EL (cell line): ENCODE measurements at regions not wholly inside any gene's neighbourhood (a gene's known extent, or its start where the extent isn't known, plus 50 kb on each side); places are given as distances from the start of the nearest gene placed in this dataset.
"Not testable (repeated sequence)": the region's sequence is repeated elsewhere in the genome, so short reads cannot be mapped to it uniquely, and the experiment has no call there.

ENCODE experiments used
- DNase-seq: peaks from one replicate; pipeline ENCODE4 v3.0.0-alpha.2; 2016

DNA sequence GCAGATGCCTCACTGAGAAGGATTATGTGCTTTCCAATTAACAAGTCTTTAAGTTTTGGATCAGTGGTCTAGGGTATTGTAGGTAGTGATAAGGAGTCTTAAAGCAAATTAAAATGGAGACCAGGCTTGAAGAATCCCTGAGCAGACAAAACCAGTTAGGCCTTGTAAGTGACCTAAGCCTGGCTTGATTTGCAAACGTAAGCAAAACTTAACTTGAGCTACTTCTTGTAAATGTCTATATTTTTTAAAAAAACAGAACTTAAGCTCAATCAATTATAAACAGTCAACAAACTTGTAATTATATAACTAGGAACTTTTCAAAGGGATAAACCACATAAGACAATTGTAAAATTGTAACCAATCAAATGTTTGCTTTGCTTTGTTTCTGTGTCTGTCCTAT lies 72.7 kb upstream of the NALF2 start:
- DNase-seq = no peak

- DNase-seq = no peak
These were observed 73.3 kb upstream of the NALF2 start for GRCh38 chrX:69430785-69431184.

- DNase-seq = no peak
These were observed 74.6 kb upstream of the NALF2 start for GRCh38 chrX:69429339-69430015.

- DNase-seq = no peak
These were observed 75.9 kb upstream of the NALF2 start for GRCh38 chrX:69428216-69428615.

GRCh38 chrX:69424910-69425309 lies 79.2 kb upstream of the NALF2 start:
- DNase-seq = no peak

DNA sequence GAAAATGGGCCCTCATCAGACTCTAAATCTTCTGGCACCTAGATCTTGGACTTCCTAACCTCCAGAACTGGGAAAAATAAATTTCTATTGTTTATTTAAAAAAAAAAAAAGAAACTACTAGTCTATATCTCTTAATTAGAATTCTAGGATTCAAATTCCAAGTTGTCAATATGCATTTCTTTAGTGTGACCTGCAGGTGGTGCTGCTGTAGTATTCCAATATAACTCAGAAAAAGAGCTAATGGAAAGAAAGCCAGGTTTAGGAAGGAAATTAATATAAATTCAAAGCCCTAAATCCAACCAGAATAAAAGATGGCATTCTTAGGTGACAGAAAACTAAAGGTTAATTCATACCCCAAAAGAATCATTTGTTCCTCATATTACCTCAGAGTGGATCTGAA lies 80.0 kb upstream of the NALF2 start:
- DNase-seq = peak; percentile 2

DNA sequence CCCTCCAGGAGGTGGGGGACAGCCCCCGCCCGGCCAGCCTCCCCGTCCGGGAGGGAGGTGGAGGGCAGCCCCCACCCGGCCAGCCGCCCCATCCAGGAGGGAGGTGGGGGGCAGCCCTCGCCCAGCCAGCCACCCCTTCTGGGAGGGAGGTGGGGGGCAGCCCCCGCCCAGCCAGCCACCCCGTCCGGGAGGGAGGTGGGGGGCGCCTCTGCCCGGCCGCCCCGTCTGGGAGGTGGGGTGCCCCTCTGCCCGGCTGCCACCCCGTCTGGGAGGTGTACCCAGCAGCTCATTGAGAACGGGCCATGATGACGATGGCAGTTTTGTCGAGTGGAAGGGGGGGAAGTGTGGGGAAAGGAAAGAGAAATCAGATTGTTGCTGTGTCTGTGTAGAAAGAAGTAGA lies 81.9 kb upstream of the NALF2 start:
- not testable (repeated sequence) for DNase-seq

- no peak for DNase-seq
These were observed 88.4 kb upstream of the NALF2 start for GRCh38 chrX:69415698-69416097.

- DNase-seq = no peak
These were observed 91.5 kb upstream of the NALF2 start for GRCh38 chrX:69412661-69413060.

GRCh38 chrX:69398881-69399280 lies 105.2 kb upstream of the NALF2 start:
- no peak for DNase-seq

- DNase-seq = no peak
These were observed 107.2 kb upstream of the NALF2 start for GRCh38 chrX:69396916-69397315.

DNA sequence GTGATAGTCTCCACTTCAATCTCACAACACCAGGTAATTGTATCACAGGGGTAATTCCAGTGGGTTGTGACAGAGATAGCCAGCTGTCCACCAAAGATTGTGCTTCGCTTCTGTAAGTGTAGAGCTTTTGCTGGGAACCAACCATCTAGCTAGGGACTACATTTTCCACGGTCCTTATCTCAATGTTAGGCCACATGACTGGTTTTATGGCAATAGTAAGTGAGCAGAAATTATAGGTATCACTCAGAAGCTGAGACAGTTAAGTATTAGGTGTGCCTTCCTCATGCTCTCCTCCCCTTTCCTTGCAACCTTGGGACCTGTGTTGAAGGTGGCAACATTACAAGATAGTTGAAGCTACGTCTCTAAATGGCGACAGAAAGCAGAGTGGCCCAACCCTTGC lies 108.8 kb upstream of the NALF2 start:
- no peak for DNase-seq

GRCh38 chrX:69389101-69389501 lies 115.0 kb upstream of the NALF2 start:
- DNase-seq = no peak

- DNase-seq = no peak
These were observed 115.6 kb upstream of the NALF2 start for GRCh38 chrX:69388526-69388925.

DNA sequence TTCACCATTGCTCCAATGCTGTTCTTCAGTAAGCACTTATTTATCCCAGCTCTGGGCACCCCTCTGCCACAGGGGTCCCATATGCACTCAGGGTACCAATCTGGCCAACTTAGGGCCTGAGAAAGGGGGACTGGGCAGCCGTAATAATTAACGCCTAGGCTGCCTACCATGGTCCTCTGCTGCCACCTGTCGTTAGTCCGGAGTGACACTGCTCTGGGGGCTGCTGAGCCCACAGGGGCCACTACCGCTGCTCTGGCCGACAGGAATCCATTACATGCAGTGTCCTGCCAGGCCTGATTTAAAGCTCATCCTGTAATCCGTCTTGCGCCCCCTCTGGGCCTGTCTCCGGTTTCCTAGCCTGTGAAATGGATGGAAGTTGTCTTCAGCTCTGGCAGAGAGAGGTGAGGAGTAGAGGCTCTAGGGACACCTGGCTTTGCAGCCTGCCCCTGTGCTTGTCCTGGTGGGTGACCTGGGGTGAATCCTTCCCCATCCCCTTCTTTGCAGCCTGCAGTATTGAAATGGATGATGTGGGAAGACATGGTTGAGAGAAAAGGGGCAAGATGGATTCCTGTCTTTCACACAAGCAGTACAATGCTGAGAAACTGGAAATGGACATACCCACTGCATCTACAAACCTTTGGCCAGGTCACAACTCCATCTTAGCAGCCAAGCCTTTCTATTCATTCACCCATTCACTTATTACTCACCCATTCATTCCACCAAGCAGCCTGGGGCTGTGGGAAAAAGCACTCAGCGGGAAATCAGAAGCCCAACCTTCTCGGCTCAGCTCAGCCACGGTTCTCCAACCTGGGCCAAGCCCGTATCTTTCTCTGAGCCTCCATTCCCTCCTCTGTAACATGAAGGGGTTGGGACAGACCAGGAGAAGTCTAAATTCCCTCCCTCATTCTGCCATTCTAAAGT lies 116.3 kb upstream of the NALF2 start:
- DNase-seq = peak; percentile 32

GRCh38 chrX:69386681-69387080 lies 117.4 kb upstream of the NALF2 start:
- no peak for DNase-seq

GRCh38 chrX:69379412-69379811 lies 124.7 kb upstream of the NALF2 start:
- DNase-seq = no peak

DNA sequence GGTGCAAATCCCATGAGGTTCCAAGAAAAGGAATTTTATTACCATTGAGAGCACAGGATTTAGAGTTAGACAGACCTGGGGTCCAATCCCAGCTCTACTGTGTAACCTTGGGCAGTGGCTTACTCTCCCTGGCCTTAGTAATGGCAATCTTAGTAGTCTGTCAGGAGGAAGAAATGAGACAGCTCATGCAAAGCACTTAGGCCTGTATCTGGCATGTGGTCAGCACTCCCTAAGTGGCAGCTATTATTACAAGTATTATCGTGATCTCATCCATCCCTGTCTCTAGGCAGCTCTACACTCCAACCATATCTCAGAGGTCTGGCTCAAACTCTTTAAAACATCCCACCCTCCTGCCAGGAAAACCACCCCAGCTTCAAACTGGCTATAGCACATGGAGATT lies 129.6 kb upstream of the NALF2 start:
- DNase-seq = no peak

- DNase-seq = no peak
These were observed 131.7 kb upstream of the NALF2 start for GRCh38 chrX:69372435-69372834.

DNA sequence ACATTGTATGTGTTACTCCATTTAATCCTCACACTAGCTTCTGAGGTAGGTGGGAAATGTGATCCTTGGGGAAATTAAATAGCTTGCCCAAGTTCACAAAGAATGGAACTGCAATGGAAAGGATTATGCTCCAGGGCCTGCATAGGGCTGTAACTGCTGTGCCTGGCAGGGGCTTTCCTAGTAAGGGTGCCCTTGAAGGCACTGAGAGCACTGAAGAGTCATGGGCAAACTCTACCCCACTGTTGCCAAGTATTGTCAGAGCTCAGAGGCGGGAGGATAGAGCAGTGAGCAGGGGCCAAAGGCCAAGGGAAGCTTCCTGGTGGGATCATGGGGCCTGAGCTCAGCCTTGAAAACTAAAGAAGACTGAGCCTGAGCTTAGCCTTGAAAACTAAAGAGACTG lies 133.0 kb upstream of the NALF2 start:
- DNase-seq = no peak

GRCh38 chrX:69369999-69370398 lies 134.1 kb upstream of the NALF2 start:
- DNase-seq = no peak

GRCh38 chrX:69366183-69366582 lies 137.9 kb upstream of the NALF2 start:
- no peak for DNase-seq

DNA sequence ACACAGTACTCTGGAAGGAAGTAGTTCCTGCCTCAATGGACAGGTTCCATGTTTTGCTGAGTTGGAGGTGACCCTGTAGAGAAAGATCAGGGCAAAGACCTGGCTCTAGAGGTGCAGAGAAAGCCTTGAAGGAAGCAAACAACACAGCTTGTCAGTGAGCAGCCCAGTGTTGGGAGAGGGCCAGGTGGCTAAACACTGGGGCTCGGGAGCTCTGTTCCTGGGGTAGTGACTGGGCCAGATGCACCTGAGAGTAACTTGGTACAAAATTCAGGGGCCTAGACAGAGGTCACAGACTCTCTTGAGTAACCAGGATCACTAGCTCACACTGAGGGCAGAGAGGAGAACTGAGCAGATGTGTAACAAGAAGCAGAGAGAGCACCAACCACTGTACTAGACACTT lies 138.4 kb upstream of the NALF2 start:
- no peak for DNase-seq

GRCh38 chrX:69365349-69365748 lies 138.8 kb upstream of the NALF2 start:
- DNase-seq = no peak
